ENCODE measurements at regions not wholly inside any gene's neighbourhood (a gene's known extent, or its start where the extent isn't known, plus 50 kb on each side); places are given as distances from the start of the nearest gene placed in this dataset.

GRCh38 chr21:27339902-27340301 is 373.0 kb upstream of the ADAMTS5 start:
- TF ChIP-seq CTCF (IDR thresholded peaks at IDR 0.05) (no peak), POLR2A (IDR thresholded peaks at IDR 0.05) (no peak)
